ENCODE measurements at regions not wholly inside any gene's neighbourhood (a gene's known extent, or its start where the extent isn't known, plus 50 kb on each side); places are given as distances from the start of the nearest gene placed in this dataset.

DNA sequence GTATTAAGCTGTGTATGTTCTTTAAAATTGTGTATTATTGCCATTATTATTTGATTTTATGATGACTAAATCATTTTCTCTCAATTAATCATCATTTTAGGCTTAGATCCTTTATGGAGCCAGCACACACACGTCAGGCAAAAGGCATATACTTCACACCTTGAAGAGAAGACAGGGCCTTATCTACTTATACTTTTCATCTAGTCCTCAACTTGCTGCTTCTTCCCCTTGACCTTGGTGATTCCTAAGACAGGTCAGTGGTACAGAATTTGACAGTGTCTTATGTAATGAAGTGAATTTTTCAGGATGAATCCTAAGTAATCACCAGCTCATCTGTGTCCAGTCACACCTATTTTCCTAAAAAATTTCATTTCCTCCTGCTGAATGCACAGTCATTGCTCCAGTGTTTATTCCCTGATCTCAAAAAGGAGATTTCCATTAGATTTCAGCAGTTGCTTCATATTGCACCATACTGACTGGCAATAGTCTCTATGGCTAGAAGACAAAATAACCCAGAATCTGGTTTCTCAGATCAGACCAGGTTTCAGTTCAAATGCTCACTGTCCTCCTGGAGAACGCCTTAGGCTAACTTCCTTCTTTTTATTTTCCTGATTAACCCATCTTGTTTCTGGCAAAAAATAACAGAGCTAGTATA, 235.7 kb downstream of the PTH2R start:
- Mint-ChIP-seq H3K9me3 (peaks cover 0 to 4% (median 0%) of the 10 kb centered on the region in 7 donors), H3K27ac (no peak overlapping the region), H3K4me1 (no peaks in the 10 kb centered on the region), H3K36me3 (no peaks in the 10 kb centered on the region), H3K27me3 (ENCODE audit: low read depth in 3 of 3) (no peaks in the 10 kb centered on the region), H3K4me3 (no peak overlapping the region)
- intact Hi-C loops (cut with micrococcal nuclease): no loop called here
- H4K20me1 ChIP-seq (ENCODE audit: insufficient read depth, low read length): no peaks in the 10 kb centered on the region
- no peaks in the 10 kb centered on the region for H3K36me3 ChIP-seq (replicated peaks in 1 of 2; ENCODE audit: control insufficient read depth in 1 of 2, insufficient read depth in 2 of 2, low read length in 2 of 2)
- H3K9me3 ChIP-seq (replicated peaks in 1 of 2; ENCODE audit: control insufficient read depth in 1 of 2, insufficient read depth in 1 of 2, low read length in 2 of 2): no peaks in the 10 kb centered on the region
- no peak overlapping the region for H3K4me3 ChIP-seq (replicated peaks in 1 of 3; ENCODE audit: low read depth in 2 of 3, low read length in 3 of 3)
- WGBS (ENCODE audit: insufficient coverage): no CpG with 5 or more reads among the region's 2 CpGs
- DNase-seq: no peak
- H3K9ac ChIP-seq (ENCODE audit: insufficient read depth, low read length, poor library complexity, severe bottlenecking): no peak overlapping the region
- no peaks in the 10 kb centered on the region for H3K27me3 ChIP-seq (ENCODE audit: control insufficient read depth in 2 of 2, insufficient read depth in 2 of 2, low read length in 2 of 2)
- no peaks in the 10 kb centered on the region for H3K79me2 ChIP-seq (ENCODE audit: insufficient read depth, low read length)
- no peak overlapping the region for H3K27ac ChIP-seq (ENCODE audit: low read depth in 1 of 2, low read length in 2 of 2)
- TF ChIP-seq CTCF (IDR thresholded peaks at IDR 0.05): no peak
- no peak overlapping the region for H3K4me2 ChIP-seq (replicated peaks; ENCODE audit: extremely low read depth, low read length, poor library complexity, severe bottlenecking)
- H2AFZ ChIP-seq (ENCODE audit: insufficient read depth, low read depth, low read length, poor library complexity, severe bottlenecking): no peak overlapping the region
- no peaks in the 10 kb centered on the region for H3K4me1 ChIP-seq (ENCODE audit: control insufficient read depth in 1 of 2, insufficient read depth in 2 of 2, low read length in 2 of 2)

DNA sequence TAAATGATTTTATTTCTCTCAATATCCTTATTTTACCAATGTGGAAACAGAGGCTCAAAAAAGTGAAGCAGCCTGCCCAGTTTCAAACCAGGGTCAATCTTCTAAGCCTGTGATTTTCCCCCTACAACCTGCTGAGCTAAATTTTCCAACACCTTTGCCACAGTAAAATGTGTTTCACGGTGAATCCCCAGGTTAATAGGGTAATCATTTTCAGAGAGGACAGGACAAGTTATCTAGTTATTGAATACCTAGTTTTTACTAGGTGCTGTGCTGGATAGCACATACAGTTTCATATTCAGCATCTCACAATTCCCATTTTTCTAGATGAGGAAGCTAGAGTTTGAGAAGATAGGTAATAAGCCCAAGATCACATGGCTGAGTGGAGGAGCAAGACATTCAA, 236.6 kb downstream of the PTH2R start:
- Histone ChIP-seq H2AFZ (ENCODE audit: insufficient read depth, low read depth, low read length, poor library complexity, severe bottlenecking) (no peak overlapping the region), H3K27ac (ENCODE audit: low read depth in 1 of 2, low read length in 2 of 2) (no peak overlapping the region), H3K79me2 (ENCODE audit: insufficient read depth, low read length) (no peaks in the 10 kb centered on the region), H4K20me1 (ENCODE audit: insufficient read depth, low read length) (no peaks in the 10 kb centered on the region), H3K4me2 (replicated peaks; ENCODE audit: extremely low read depth, low read length, poor library complexity, severe bottlenecking) (no peak overlapping the region), H3K27me3 (ENCODE audit: control insufficient read depth in 2 of 2, insufficient read depth in 2 of 2, low read length in 2 of 2) (no peaks in the 10 kb centered on the region), H3K4me3 (replicated peaks in 1 of 3; ENCODE audit: low read depth in 2 of 3, low read length in 3 of 3) (no peak overlapping the region), H3K9me3 (replicated peaks in 1 of 2; ENCODE audit: control insufficient read depth in 1 of 2, insufficient read depth in 1 of 2, low read length in 2 of 2) (no peaks in the 10 kb centered on the region), H3K36me3 (replicated peaks in 1 of 2; ENCODE audit: control insufficient read depth in 1 of 2, insufficient read depth in 2 of 2, low read length in 2 of 2) (no peaks in the 10 kb centered on the region), H3K4me1 (ENCODE audit: control insufficient read depth in 1 of 2, insufficient read depth in 2 of 2, low read length in 2 of 2) (no peaks in the 10 kb centered on the region), H3K9ac (ENCODE audit: insufficient read depth, low read length, poor library complexity, severe bottlenecking) (no peak overlapping the region)
- H3K4me1 Mint-ChIP-seq: no peaks in the 10 kb centered on the region
- intact Hi-C loops (cut with micrococcal nuclease): no loop called here
- no CpG with 5 or more reads among the region's 1 CpG for WGBS (ENCODE audit: insufficient coverage)
- peaks cover 0 to 4% (median 0%) of the 10 kb centered on the region in 7 donors for H3K9me3 Mint-ChIP-seq
- H3K27me3 Mint-ChIP-seq (ENCODE audit: low read depth in 3 of 3): no peaks in the 10 kb centered on the region
- no peak overlapping the region for H3K4me3 Mint-ChIP-seq
- DNase-seq: no peak
- H3K27ac Mint-ChIP-seq: no peak overlapping the region
- TF ChIP-seq CTCF (IDR thresholded peaks at IDR 0.05): no peak
- no peaks in the 10 kb centered on the region for H3K36me3 Mint-ChIP-seq
